T-helper 1 cell treated with Interleukin-12 subunit alpha and Interleukin-12 subunit beta and Interleukin-4 antibody, amounts not matched to agents 30 ng/mL and 1 ng/mL, for 36 hours (primary cell): ENCODE measurements at regions not wholly inside any gene's neighbourhood (a gene's known extent, or its start where the extent isn't known, plus 50 kb on each side); places are given as distances from the start of the nearest gene placed in this dataset.
"Not testable (repeated sequence)": the region's sequence is repeated elsewhere in the genome, so short reads cannot be mapped to it uniquely, and the experiment has no call there.

ENCODE experiments used
- intact Hi-C: fragments of 100-400 bp; cut with micrococcal nuclease; formaldehyde crosslinking; loops from one replicate; pipeline ENCODE4 v1.15.1; 2024

GRCh38 chrX:101823236-101823635 lies 108.6 kb downstream of the ZMAT1 start:
- intact Hi-C loops: no loop called here

GRCh38 chrX:101817739-101818138 lies 114.1 kb downstream of the ZMAT1 start:
- intact Hi-C loops: not testable (repeated sequence)

GRCh38 chrX:101813200-101813599 lies 118.6 kb downstream of the ZMAT1 start:
- intact Hi-C loops: no loop called here

GRCh38 chrX:101803451-101803850 lies 128.4 kb downstream of the ZMAT1 start:
- intact Hi-C loops: loop anchor here (1.0 to 5.0 kb wide), 2 partner anchors 388 to 1116 kb away; no protein-coding TSS in a partner anchor

- intact Hi-C loops: loop anchor here (1.0 to 5.0 kb wide), 7 partner anchors 41 to 451 kb away; partner anchors contain the start of gene TIMM8A
Measured at GRCh38 chrX:101799387-101799786, 132.4 kb downstream of the ZMAT1 start.

- intact Hi-C loops: no loop called here
Measured at GRCh38 chrX:101787934-101788333, 128.3 kb upstream of the ARMCX2 start.

GRCh38 chrX:101785142-101785541 lies 125.5 kb upstream of the ARMCX2 start:
- intact Hi-C loops: no loop called here

- intact Hi-C loops: not testable (repeated sequence)
Measured at GRCh38 chrX:101780421-101780820, 120.8 kb upstream of the ARMCX2 start.

- intact Hi-C loops: no loop called here
Measured at GRCh38 chrX:101774340-101774739, 114.7 kb upstream of the ARMCX2 start.

GRCh38 chrX:101764538-101764937 lies 104.9 kb upstream of the ARMCX2 start:
- intact Hi-C loops: no loop called here

GRCh38 chrX:101759000-101759399 lies 99.3 kb upstream of the ARMCX2 start:
- intact Hi-C loops: loop anchor here (1.0 to 5.0 kb wide), 4 partner anchors 40 to 344 kb away; partner anchors contain the start of gene ARMCX6

GRCh38 chrX:101750744-101751143 lies 91.1 kb upstream of the ARMCX2 start:
- intact Hi-C loops: no loop called here

- intact Hi-C loops: no loop called here
Measured at GRCh38 chrX:101749436-101749835, 89.8 kb upstream of the ARMCX2 start.

GRCh38 chrX:101745046-101745445 lies 85.4 kb upstream of the ARMCX2 start:
- intact Hi-C loops: no loop called here

GRCh38 chrX:101744085-101744484 lies 84.4 kb upstream of the ARMCX2 start:
- intact Hi-C loops: no loop called here

GRCh38 chrX:101740642-101741041 lies 81.0 kb upstream of the ARMCX2 start:
- intact Hi-C loops: no loop called here

- intact Hi-C loops: not testable (repeated sequence)
Measured at GRCh38 chrX:101738867-101739266, 79.2 kb upstream of the ARMCX2 start.

GRCh38 chrX:101738411-101738810 lies 78.8 kb upstream of the ARMCX2 start:
- intact Hi-C loops: not testable (repeated sequence)

- intact Hi-C loops: no loop called here
Measured at GRCh38 chrX:101736651-101737050, 77.0 kb upstream of the ARMCX2 start.

GRCh38 chrX:101732870-101733269 lies 73.2 kb upstream of the ARMCX2 start:
- intact Hi-C loops: no loop called here

GRCh38 chrX:101729986-101730385 lies 70.3 kb upstream of the ARMCX2 start:
- intact Hi-C loops: no loop called here
